HG02763 (cell line): ENCODE measurements at regions not wholly inside any gene's neighbourhood (a gene's known extent, or its start where the extent isn't known, plus 50 kb on each side); places are given as distances from the start of the nearest gene placed in this dataset.

Source experiments
- ATAC-seq: cut with Tn5 transposase; IDR thresholded peaks from one replicate; pipeline ENCODE4 v1.9.1; 2021; ENCODE audit warnings: mild to moderate bottlenecking, moderate library complexity; ENCODE audit not compliant: unreplicated experiment

GRCh38 chr12:31868965-31869364, 90.2 kb upstream of the RESF1 start:
- ATAC-seq, result no peak

GRCh38 chr12:31867292-31867691, 91.9 kb upstream of the RESF1 start:
- no peak for ATAC-seq

GRCh38 chr12:31866523-31866922, 92.7 kb upstream of the RESF1 start:
- no peak for ATAC-seq

- ATAC-seq, result no peak
These were observed 94.2 kb upstream of the RESF1 start for GRCh38 chr12:31865023-31865422.

- no peak for ATAC-seq
These were observed 97.9 kb upstream of the RESF1 start for GRCh38 chr12:31861360-31861759.

- no peak for ATAC-seq
These were observed 98.8 kb upstream of the RESF1 start for GRCh38 chr12:31860401-31860800.

GRCh38 chr12:31859232-31859977, 99.8 kb upstream of the RESF1 start:
- no peak for ATAC-seq

GRCh38 chr12:31855427-31855826, 103.8 kb upstream of the RESF1 start:
- ATAC-seq, result no peak

GRCh38 chr12:31853977-31854376, 105.2 kb upstream of the RESF1 start:
- no peak for ATAC-seq

- no peak for ATAC-seq
These were observed 105.7 kb upstream of the RESF1 start for GRCh38 chr12:31853520-31853919.

GRCh38 chr12:31850268-31850667, 108.9 kb upstream of the RESF1 start:
- no peak for ATAC-seq

- no peak for ATAC-seq
These were observed 110.0 kb upstream of the RESF1 start for GRCh38 chr12:31849090-31849687.

- ATAC-seq, result no peak
These were observed 112.8 kb upstream of the RESF1 start for GRCh38 chr12:31846405-31846804.

GRCh38 chr12:31845613-31846322, 113.4 kb upstream of the RESF1 start:
- no peak for ATAC-seq

- no peak for ATAC-seq
These were observed 114.7 kb upstream of the AMN1 start for GRCh38 chr12:31843398-31844095.

GRCh38 chr12:31837913-31838312, 109.1 kb upstream of the AMN1 start:
- no peak for ATAC-seq

- no peak for ATAC-seq
These were observed 106.6 kb upstream of the AMN1 start for GRCh38 chr12:31835276-31835882.

GRCh38 chr12:31834150-31834549, 105.3 kb upstream of the AMN1 start:
- ATAC-seq, result no peak

- ATAC-seq, result no peak
These were observed 104.2 kb upstream of the AMN1 start for GRCh38 chr12:31832740-31833729.

GRCh38 chr12:31828071-31828470, 99.2 kb upstream of the AMN1 start:
- no peak for ATAC-seq
